HepG2 (cell line): ENCODE measurements at regions not wholly inside any gene's neighbourhood (a gene's known extent, or its start where the extent isn't known, plus 50 kb on each side); places are given as distances from the start of the nearest gene placed in this dataset.

Experiments used
- ATAC-seq: fragments of 200-7000 bp; cut with Tn5 transposase; 3 replicates; pipeline ENCODE4 v1.9.1; 2020; ENCODE audit warnings: mild to moderate bottlenecking, moderate library complexity
- BruUV-seq: library from RNA; stranded (reverse); fragments of 400-500 nt; replicated peaks from 2 replicates; lab custom pipeline; 2021; lab: Mats Ljungman, UMichigan
- CTCF ChIA-PET: fragments of 300-600 bp; formaldehyde crosslinking; extraction: SDS; loops from one replicate; lab custom pipeline; 2021; ENCODE audit warnings: low total read pairs, inconsistent platforms, low intra/inter-chr PET ratio; lab: Yijun Ruan, JAX
- POLR2A ChIA-PET: fragments of 350-600 bp; sonication (Branson Sonifier 250); formaldehyde crosslinking; loops from one replicate; lab custom pipeline; 2020; ENCODE audit warnings: antibody characterized with exemption, inconsistent platforms; lab: Yijun Ruan, JAX
- DNase-seq: peaks from one replicate; pipeline ENCODE4 v3.0.0-alpha.2; 2015; ENCODE audit warnings: low spot score
- FAIRE-seq: peaks from 3 replicates; lab custom pipeline; 2011; peaks lifted over from hg19 to GRCh38; lab: Jason Lieb, UNC
- H2AFZ ChIP-seq: one replicate; pipeline ENCODE4 v1.6.1; 2011; ENCODE audit warnings: low read length, inconsistent platforms
- H3K27ac ChIP-seq: fragments of 300-600 bp; 3 replicates; pipeline ENCODE4 v1.8.0; 2011; ENCODE audit warnings: mixed run types, mild to moderate bottlenecking, mixed read lengths, low read length, inconsistent platforms; ENCODE audit not compliant: insufficient read depth; ENCODE audit errors: extremely low read length
- H3K27me3 ChIP-seq, 2 experiments: fragments of 200-600 bp in 1 of 2; 2 replicates in 1 of 2; 3 replicates in 1 of 2; pipeline versions ENCODE4 v1.6.0 to v1.8.0; 2011; ENCODE audit warnings: low read length in 2 of 2, mild to moderate bottlenecking in 2 of 2, moderate library complexity in 2 of 2, inconsistent platforms in 1 of 2; ENCODE audit not compliant: insufficient read depth in 2 of 2, control insufficient read depth in 1 of 2
- H3K36me3 ChIP-seq, 2 experiments: fragments of 200-600 bp in 1 of 2; replicated peaks in 1 of 2; 2 replicates in 1 of 2; 3 replicates in 1 of 2; pipeline versions ENCODE4 v1.5.1 to v1.8.0; 2011; ENCODE audit warnings: low read length in 2 of 2, inconsistent platforms in 1 of 2; ENCODE audit not compliant: insufficient read depth in 2 of 2, control insufficient read depth in 1 of 2
- H3K4me1 ChIP-seq: 2 replicates; pipeline ENCODE4 v1.5.1; 2012; ENCODE audit warnings: low read length, inconsistent platforms; ENCODE audit not compliant: insufficient read depth
- H3K4me2 ChIP-seq: 2 replicates; pipeline ENCODE4 v1.6.0; 2011; ENCODE audit warnings: low read depth, low read length, inconsistent platforms
- H3K4me3 ChIP-seq, 3 experiments: fragments of 200-600 bp in 1 of 3; sonication (generic), shearing (Covaris generic) in 1 of 3; replicated peaks in 1 of 3; 2 replicates each; pipeline ENCODE4 v1.5.1; 2011 to 2016; ENCODE audit warnings: low read length in 3 of 3, inconsistent platforms in 2 of 3, low read depth in 2 of 3, mild to moderate bottlenecking in 2 of 3, control low read depth in 1 of 3, mixed read lengths in 1 of 3; ENCODE audit not compliant: insufficient read depth in 1 of 3
- H3K79me2 ChIP-seq: one replicate; pipeline ENCODE4 v1.6.1; 2011; ENCODE audit warnings: low read length, inconsistent platforms; ENCODE audit not compliant: insufficient read depth
- H3K9ac ChIP-seq: 2 replicates; pipeline ENCODE4 v1.6.0; 2011; ENCODE audit warnings: mild to moderate bottlenecking, low read depth, low read length, inconsistent platforms; ENCODE audit not compliant: insufficient read depth
- H3K9me3 ChIP-seq: 2 replicates; pipeline ENCODE4 v1.5.1; 2012; ENCODE audit warnings: mild to moderate bottlenecking, low read length
- H4K20me1 ChIP-seq: 2 replicates; pipeline ENCODE4 v1.6.0; 2011; ENCODE audit warnings: inconsistent platforms, mild to moderate bottlenecking, low read length, moderate library complexity; ENCODE audit not compliant: insufficient read depth
- BATF2 ChIP-seq: sonication (generic); formaldehyde crosslinking; IDR thresholded peaks from 2 replicates; pipeline ENCODE4 v1.8.0; 2022; ENCODE audit warnings: mild to moderate bottlenecking, missing genetic modification reagents, moderate library complexity
- BHLHE40 ChIP-seq: IDR thresholded peaks from 2 replicates; pipeline ENCODE4 v1.6.1; 2011; ENCODE audit warnings: low read length, improper control_type of control experiment
- CREBL2 ChIP-seq: sonication (generic); formaldehyde crosslinking; IDR thresholded peaks from 2 replicates; pipeline ENCODE4 v1.8.1; 2023; ENCODE audit warnings: missing genetic modification reagents, mild to moderate bottlenecking, borderline replicate concordance
- DRAP1 ChIP-seq: IDR thresholded peaks from 2 replicates; pipeline ENCODE4 v1.6.1; 2016; ENCODE audit warnings: missing genetic modification reagents, missing compliant biosample characterization
- FIP1L1 ChIP-seq: fragments of 200-400 bp; formaldehyde crosslinking; IDR thresholded peaks from 2 replicates; pipeline ENCODE4 v1.6.1; 2018; ENCODE audit warnings: low read depth, mild to moderate bottlenecking, low read length, moderate library complexity, borderline replicate concordance; ENCODE audit not compliant: insufficient read depth
- FOSL2 ChIP-seq: sonication (generic); formaldehyde crosslinking; IDR thresholded peaks from 2 replicates; pipeline ENCODE4 v1.4.0; 2020; ENCODE audit warnings: missing genetic modification reagents
- HIVEP1 ChIP-seq: sonication (generic); formaldehyde crosslinking; IDR thresholded peaks from 2 replicates; pipeline ENCODE4 v1.4.0; 2020; ENCODE audit warnings: mild to moderate bottlenecking, missing genetic modification reagents
- HNF4A ChIP-seq: sonication (generic); formaldehyde crosslinking; IDR thresholded peaks from 2 replicates; pipeline ENCODE4 v1.4.0; 2020; ENCODE audit warnings: missing genetic modification reagents
- KDM1A ChIP-seq: IDR thresholded peaks from 2 replicates; pipeline ENCODE4 v1.6.1; 2016; ENCODE audit warnings: missing compliant biosample characterization
- KDM6A ChIP-seq: IDR thresholded peaks from 2 replicates; pipeline ENCODE4 v1.6.1; 2016; ENCODE audit warnings: low read depth
- PRPF4 ChIP-seq: fragments of 200-400 bp; formaldehyde crosslinking; IDR thresholded peaks from 2 replicates; pipeline ENCODE4 v1.6.1; 2016; ENCODE audit warnings: low read length, low read depth; ENCODE audit not compliant: poor library complexity, severe bottlenecking
- SYNCRIP ChIP-seq: fragments of 200-400 bp; formaldehyde crosslinking; IDR thresholded peaks from 2 replicates; pipeline ENCODE4 v1.6.1; 2018; ENCODE audit warnings: mild to moderate bottlenecking, low read depth, low read length; ENCODE audit not compliant: insufficient read depth
- ZBTB7B ChIP-seq: sonication (generic); formaldehyde crosslinking; IDR thresholded peaks from 2 replicates; pipeline ENCODE4 v1.4.0; 2020; ENCODE audit warnings: missing genetic modification reagents
- ZNF570 ChIP-seq: sonication (generic); formaldehyde crosslinking; IDR thresholded peaks from 2 replicates; pipeline ENCODE4 v1.4.0; 2020; ENCODE audit warnings: mild to moderate bottlenecking, missing genetic modification reagents, borderline replicate concordance
- ZNF589 ChIP-seq: sonication (generic); formaldehyde crosslinking; conservative IDR thresholded peaks from 2 replicates; pipeline ENCODE4 v1.8.0; 2022; ENCODE audit warnings: mild to moderate bottlenecking, moderate library complexity, missing genetic modification reagents
- ZNF747 ChIP-seq: sonication (generic); formaldehyde crosslinking; IDR thresholded peaks from 2 replicates; pipeline ENCODE4 v1.8.1; 2023; ENCODE audit warnings: missing genetic modification reagents, mild to moderate bottlenecking, borderline replicate concordance
- ZUFSP ChIP-seq: sonication (generic); formaldehyde crosslinking; IDR thresholded peaks from 2 replicates; pipeline ENCODE4 v1.9.0; 2021; ENCODE audit warnings: missing genetic modification reagents, mild to moderate bottlenecking, borderline replicate concordance
- WGBS: methylation state at CpG from one replicate; pipeline ENCODE4 v1.1.6; 2017; ENCODE audit warnings: low lambda C conversion rate; 5-methylcytosine and 5-hydroxymethylcytosine counted together
- in situ Hi-C: cut with HindIII; loops from 2 replicates; pipeline ENCODE4 v1.10.0; 2017; ENCODE audit warnings: low pct_unique_long_range_greater_than_20kb; ENCODE audit not compliant: extremely low pct_ligation_motif_present
- intact Hi-C: fragments of 100-400 bp; cut with micrococcal nuclease; formaldehyde crosslinking; loops from one replicate; pipeline ENCODE4 v1.10.0; 2022; ENCODE audit not compliant: unreplicated experiment

GRCh38 chr13:34361560-34361959 lies 543.6 kb downstream of the RFC3 start:
- Histone ChIP-seq H3K36me3 (no peaks in the 10 kb centered on the region), H3K27me3 (peaks cover 3 to 10% of the 10 kb centered on the region in 2 experiments; a peak in 2 of 5 replicates), H3K79me2 (no peaks in the 10 kb centered on the region), H3K4me2 (no peak overlapping the region), H3K27ac (no peak overlapping the region), H3K4me1 (no peaks in the 10 kb centered on the region), H2AFZ (no peak overlapping the region), H3K4me3 (no peak overlapping the region), H4K20me1 (no peaks in the 10 kb centered on the region), H3K9ac (no peak overlapping the region), H3K9me3 (no peaks in the 10 kb centered on the region)
- POLR2A ChIA-PET, result no interaction called here
- 1% methylated on average over 4 of the region's 4 CpGs for WGBS
- in situ Hi-C loops (no loop called here), intact Hi-C loops (no loop called here)
- DNase-seq, result no peak
- no TSS peak for BruUV-seq
- ATAC-seq, result no peak
- FAIRE-seq, result no peak
- CTCF ChIA-PET, result no interaction called here
- no peak for TF ChIP-seq ZNF570 (CRISPR knock-in tag)

- WGBS, result 32% methylated on average over 4 of the region's 4 CpGs
- FAIRE-seq, result no peak
- in situ Hi-C loops, result no loop called here
- no peak overlapping the region for H3K4me2 ChIP-seq
- H3K9ac ChIP-seq, result no peak overlapping the region
- no peaks in the 10 kb centered on the region for H3K27me3 ChIP-seq
- ChIA-PET POLR2A (no interaction called here), CTCF (no interaction called here)
- no TSS peak for BruUV-seq
- H3K9me3 ChIP-seq, result no peaks in the 10 kb centered on the region
- no peaks in the 10 kb centered on the region for H3K36me3 ChIP-seq
- H3K4me1 ChIP-seq, result no peaks in the 10 kb centered on the region
- no peak for DNase-seq
- H2AFZ ChIP-seq, result no peak overlapping the region
- ATAC-seq, result no peak
- no peak overlapping the region for H3K27ac ChIP-seq
- no peaks in the 10 kb centered on the region for H3K79me2 ChIP-seq
- intact Hi-C loops, result no loop called here
- H3K4me3 ChIP-seq, result no peak overlapping the region
- H4K20me1 ChIP-seq, result no peaks in the 10 kb centered on the region
- TF ChIP-seq BHLHE40 (no peak), ZBTB7B (CRISPR knock-in tag) (no peak), SYNCRIP (no peak), HNF4A (CRISPR knock-in tag) (no peak), DRAP1 (CRISPR knock-in tag) (no peak), BATF2 (CRISPR knock-in tag) (no peak), KDM6A (CRISPR knock-in tag) (no peak), ZUFSP (no peak), FOSL2 (no peak), FIP1L1 (no peak), ZNF570 (CRISPR knock-in tag) (no peak), PRPF4 (no peak), ZNF589 (CRISPR knock-in tag) (no peak), KDM1A (CRISPR knock-in tag) (no peak), ZNF747 (CRISPR knock-in tag) (no peak), CREBL2 (no peak), HIVEP1 (CRISPR knock-in tag) (no peak)
These were observed 545.3 kb downstream of the RFC3 start for GRCh38 chr13:34363266-34363665.
